K562 (cell line): ENCODE measurements at regions not wholly inside any gene's neighbourhood (a gene's known extent, or its start where the extent isn't known, plus 50 kb on each side); places are given as distances from the start of the nearest gene placed in this dataset.

Experiments
- ATAC-seq: fragments of 200-7000 bp; cut with Tn5 transposase; 3 replicates; pipeline ENCODE4 v1.9.1; 2020; ENCODE audit warnings: moderate library complexity
- BruUV-seq: library from RNA; stranded (reverse); fragments of 400-500 nt; replicated peaks from 2 replicates; lab custom pipeline; 2021; lab: Mats Ljungman, UMichigan
- CTCF ChIA-PET: fragments of 300-600 bp; formaldehyde crosslinking; extraction: SDS; loops from one replicate; lab custom pipeline; 2021; ENCODE audit warnings: low intra/inter-chr PET ratio; lab: Yijun Ruan, JAX
- POLR2A ChIA-PET: fragments of 300-600, 350-650 bp; sonication (Branson Sonifier 250); formaldehyde crosslinking; extraction: SDS; loops from one replicate; lab custom pipeline; 2021; ENCODE audit warnings: antibody characterized with exemption, inconsistent platforms; lab: Yijun Ruan, JAX
- DNase-seq, 4 experiments: peaks; one replicate each; pipeline versions ENCODE4 v3.0.0 to v3.0.0-alpha.2; 2011 to 2018; ENCODE audit warnings: low spot score in 3 of 4, mixed read lengths in 3 of 4; ENCODE audit errors: extremely low read depth in 1 of 4
- FAIRE-seq: peaks from 2 replicates; lab custom pipeline; 2011; peaks lifted over from hg19 to GRCh38; lab: Jason Lieb, UNC
- H2AFZ ChIP-seq: 2 replicates; pipeline ENCODE4 v1.6.0; 2011; ENCODE audit warnings: low read depth, low read length, control low read depth, inconsistent platforms
- H3K27ac ChIP-seq: fragments of 200-600 bp; 3 replicates; pipeline ENCODE4 v1.8.0; 2011; ENCODE audit warnings: low read depth, mild to moderate bottlenecking, control low read depth, inconsistent platforms, low read length, moderate library complexity, mixed read lengths; ENCODE audit errors: extremely low read depth
- H3K27me3 ChIP-seq, 2 experiments: fragments of 300-600 bp in 1 of 2; 2 replicates in 1 of 2; 3 replicates in 1 of 2; pipeline versions ENCODE4 v1.6.0 to v1.8.0; 2011; ENCODE audit warnings: inconsistent platforms in 2 of 2, low read length in 2 of 2, mild to moderate bottlenecking in 1 of 2, mixed read lengths in 1 of 2, moderate library complexity in 1 of 2; ENCODE audit not compliant: control insufficient read depth in 2 of 2, insufficient read depth in 2 of 2
- H3K36me3 ChIP-seq: fragments of 300-600 bp; 3 replicates; pipeline ENCODE4 v1.8.0; 2011; ENCODE audit warnings: mild to moderate bottlenecking, low read length, inconsistent platforms; ENCODE audit not compliant: control insufficient read depth, insufficient read depth
- H3K4me1 ChIP-seq, 2 experiments: fragments of 200-600 bp in 1 of 2; replicated peaks in 1 of 2; 2 replicates in 1 of 2; 3 replicates in 1 of 2; pipeline versions ENCODE4 v1.5.1 to v1.8.0; 2011; ENCODE audit warnings: inconsistent platforms in 2 of 2, low read length in 2 of 2, mild to moderate bottlenecking in 1 of 2, mixed read lengths in 1 of 2, moderate library complexity in 1 of 2; ENCODE audit not compliant: control insufficient read depth in 2 of 2, insufficient read depth in 2 of 2
- H3K4me2 ChIP-seq: 2 replicates; pipeline ENCODE4 v1.6.1; 2011; ENCODE audit warnings: low read length, control low read depth, inconsistent platforms, mixed read lengths; ENCODE audit not compliant: insufficient read depth
- H3K4me3 ChIP-seq: fragments of 200-600 bp; sonication (generic), shearing (Covaris generic); 2 replicates; pipeline ENCODE4 v1.5.1; 2016; ENCODE audit warnings: control low read depth, inconsistent platforms
- H3K79me2 ChIP-seq: fragments of 200-600 bp; 3 replicates; pipeline ENCODE4 v1.8.0; 2011; ENCODE audit warnings: low read length, inconsistent platforms; ENCODE audit not compliant: control insufficient read depth, insufficient read depth
- H3K9ac ChIP-seq, 2 experiments: 2 replicates each; pipeline versions ENCODE4 v1.6.0 to v1.6.1; 2011; ENCODE audit warnings: low read depth in 2 of 2, low read length in 2 of 2, control low read depth in 1 of 2, inconsistent platforms in 1 of 2, mild to moderate bottlenecking in 1 of 2, mixed read lengths in 1 of 2; ENCODE audit not compliant: insufficient read depth in 1 of 2
- H3K9me1 ChIP-seq: one replicate; pipeline ENCODE4 v1.6.0; 2011; ENCODE audit warnings: inconsistent platforms, mild to moderate bottlenecking, low read length, moderate library complexity; ENCODE audit not compliant: control insufficient read depth, insufficient read depth
- H3K9me3 ChIP-seq: replicated peaks from 2 replicates; pipeline ENCODE4 v1.5.1; 2011; ENCODE audit warnings: low read depth, low read length, inconsistent platforms; ENCODE audit not compliant: control insufficient read depth, insufficient read depth
- H4K20me1 ChIP-seq: replicated peaks from 2 replicates; pipeline ENCODE4 v1.6.1; 2011; ENCODE audit warnings: low read length, inconsistent platforms, mixed read lengths; ENCODE audit not compliant: control insufficient read depth, insufficient read depth
- CAMTA2 ChIP-seq: fragments of 250-450 bp; sonication (Bioruptor Pico); conservative IDR thresholded peaks from 2 replicates; pipeline ENCODE4 v1.5.1; 2022
- DDX20 ChIP-seq: fragments of 450-650 bp; IDR thresholded peaks from 2 replicates; pipeline ENCODE4 v1.6.1; 2016; ENCODE audit warnings: missing genetic modification characterization, low read depth, mild to moderate bottlenecking, missing compliant biosample characterization, moderate library complexity
- ELF2 ChIP-seq: fragments of 250-450 bp; sonication (Bioruptor Pico); IDR thresholded peaks from 2 replicates; pipeline ENCODE4 v1.5.0; 2021; ENCODE audit warnings: mild to moderate bottlenecking
- KAT2B ChIP-seq: IDR thresholded peaks from one replicate; pipeline ENCODE4 v1.6.1; 2012; ENCODE audit warnings: low read depth, mild to moderate bottlenecking, control low read depth, inconsistent platforms, low read length, moderate library complexity
- LCOR ChIP-seq: sonication (generic); formaldehyde crosslinking; IDR thresholded peaks from 2 replicates; pipeline ENCODE4 v1.8.0; 2022; ENCODE audit warnings: mild to moderate bottlenecking, missing genetic modification reagents
- PHF20 ChIP-seq: fragments of 450-650 bp; IDR thresholded peaks from 2 replicates; pipeline ENCODE4 v1.6.1; 2018; ENCODE audit not compliant: partially characterized antibody
- SUPT5H ChIP-seq: fragments of 450-650 bp; IDR thresholded peaks from 2 replicates; pipeline ENCODE4 v1.6.1; 2016
- ZNF384 ChIP-seq: IDR thresholded peaks from 2 replicates; pipeline ENCODE4 v1.6.1; 2012; ENCODE audit warnings: low read depth, low read length, improper control_type of control experiment
- ZNF408 ChIP-seq: fragments of 250-450 bp; sonication (Bioruptor Pico); IDR thresholded peaks from 2 replicates; pipeline ENCODE4 v1.4.0; 2020; ENCODE audit warnings: low read depth, mild to moderate bottlenecking, moderate library complexity
- ZNF507 ChIP-seq: conservative IDR thresholded peaks from 2 replicates; pipeline ENCODE4 v1.6.1; 2017; ENCODE audit warnings: missing genetic modification characterization, missing compliant biosample characterization
- ZNF551 ChIP-seq: fragments of 250-450 bp; sonication (Bioruptor Pico); IDR thresholded peaks from 2 replicates; pipeline ENCODE4 v1.5.0; 2021; ENCODE audit warnings: mild to moderate bottlenecking, moderate library complexity
- WGBS: fragments of 100-300 bp; shearing (Covaris generic); methylation state at CpG from one replicate; pipeline ENCODE4 v1.1.6; 2016; ENCODE audit warnings: low coverage, mixed read lengths; ENCODE audit not compliant: insufficient coverage; ENCODE audit errors: missing lambda C conversion rate; 5-methylcytosine and 5-hydroxymethylcytosine counted together
- in situ Hi-C: fragments of 300-500 bp; cut with MboI; formaldehyde crosslinking; loops from 4 replicates; pipeline ENCODE4 v1.15.0; 2018; ENCODE audit warnings: inconsistent platforms, mixed read lengths
- intact Hi-C: fragments of 100-400 bp; cut with micrococcal nuclease; formaldehyde crosslinking; loops from 2 replicates; pipeline ENCODE4 v1.14.2; 2022
- TF ChIP-seq, protein P1 (sequence below): IDR thresholded peaks from 2 replicates; pipeline ENCODE4 v1.6.1; 2012; ENCODE audit warnings: low read depth, low read length, improper control_type of control experiment, borderline replicate concordance
- TF ChIP-seq, protein P2 (sequence below): sonication (generic); formaldehyde crosslinking; IDR thresholded peaks from 2 replicates; pipeline ENCODE4 v1.8.1; 2022; ENCODE audit warnings: missing genetic modification reagents
- TF ChIP-seq, protein P3 (sequence below): sonication (generic); formaldehyde crosslinking; IDR thresholded peaks from 2 replicates; pipeline ENCODE4 v1.8.0; 2022; ENCODE audit warnings: missing genetic modification reagents, mild to moderate bottlenecking, borderline replicate concordance
- TF ChIP-seq, protein P4 (sequence below): sonication (generic); formaldehyde crosslinking; IDR thresholded peaks from 2 replicates; pipeline ENCODE4 v1.8.0; 2022; ENCODE audit warnings: mild to moderate bottlenecking, missing genetic modification reagents

DNA sequence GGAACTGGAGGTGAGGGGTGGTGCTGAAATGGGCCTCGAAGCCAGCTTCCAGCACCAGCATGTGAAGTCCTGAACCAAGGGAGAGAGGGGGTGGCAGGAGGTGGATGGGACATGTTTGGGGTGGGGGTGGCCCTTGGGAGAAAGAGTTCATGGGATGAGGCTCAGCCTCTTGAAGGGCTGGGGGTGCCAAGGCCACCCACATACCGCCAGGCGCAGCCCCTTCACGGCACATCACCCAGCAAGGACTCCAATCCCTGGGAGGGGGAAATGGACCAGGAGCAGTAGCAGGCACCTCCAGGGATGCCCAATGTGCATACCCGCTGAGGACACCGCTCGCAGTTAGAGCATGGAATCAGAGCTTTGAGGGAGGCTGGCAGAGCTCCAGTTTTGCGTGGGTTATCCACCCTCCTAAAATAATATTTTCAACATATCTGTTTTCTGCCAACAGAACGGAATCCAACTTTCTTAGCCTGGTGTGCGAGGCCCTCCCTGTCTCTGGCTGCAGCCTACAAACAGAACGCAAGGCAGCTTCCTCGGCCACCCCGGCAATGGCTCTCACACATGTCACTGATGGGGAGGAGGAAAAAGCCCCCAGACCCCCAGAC is 140.5 kb upstream of the VSTM2B start (continued):
- TF ChIP-seq, protein P1, sequence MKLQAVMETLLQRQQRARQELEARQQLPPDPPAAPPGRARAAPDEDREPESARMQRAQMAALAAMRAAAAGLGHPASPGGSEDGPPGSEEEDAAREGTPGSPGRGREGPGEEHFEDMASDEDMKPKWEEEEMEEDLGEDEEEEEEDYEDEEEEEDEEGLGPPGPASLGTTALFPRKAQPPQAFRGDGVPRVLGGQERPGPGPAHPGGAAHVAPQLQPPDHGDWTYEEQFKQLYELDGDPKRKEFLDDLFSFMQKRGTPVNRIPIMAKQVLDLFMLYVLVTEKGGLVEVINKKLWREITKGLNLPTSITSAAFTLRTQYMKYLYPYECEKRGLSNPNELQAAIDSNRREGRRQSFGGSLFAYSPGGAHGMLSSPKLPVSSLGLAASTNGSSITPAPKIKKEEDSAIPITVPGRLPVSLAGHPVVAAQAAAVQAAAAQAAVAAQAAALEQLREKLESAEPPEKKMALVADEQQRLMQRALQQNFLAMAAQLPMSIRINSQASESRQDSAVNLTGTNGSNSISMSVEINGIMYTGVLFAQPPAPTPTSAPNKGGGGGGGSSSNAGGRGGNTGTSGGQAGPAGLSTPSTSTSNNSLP: no peak
- TF ChIP-seq ZNF408 (CRISPR knock-in tag) (no peak), SUPT5H (no peak)
- TF ChIP-seq, all 486 proteins: peak for 0

DNA sequence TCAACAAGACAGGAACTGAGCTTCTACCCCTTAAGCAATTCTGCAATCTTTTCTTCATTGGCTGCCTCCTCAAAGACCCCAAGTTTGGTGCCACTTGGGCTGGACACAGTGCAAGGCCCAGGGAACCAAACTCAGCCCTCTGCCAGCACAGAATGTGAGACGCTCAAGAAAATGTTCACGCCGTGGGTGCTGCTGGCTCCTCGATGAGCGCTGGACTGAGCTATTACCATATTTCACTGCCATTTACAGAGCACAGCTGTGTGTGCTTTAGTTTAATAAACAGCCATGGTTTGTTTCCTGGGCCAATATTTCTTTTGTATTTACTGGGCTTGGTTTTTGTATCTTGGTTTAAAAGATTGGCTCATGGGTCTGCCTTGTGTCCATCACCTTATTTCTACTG is 138.8 kb upstream of the VSTM2B start:
- intact Hi-C loops: no loop called here

More for the DNA sequence above, 138.8 kb upstream of the VSTM2B start:
- Histone ChIP-seq H3K36me3 (no peaks in the 10 kb centered on the region), H3K4me3 (no peak overlapping the region), H3K4me2 (no peak overlapping the region), H3K4me1 (no peaks in the 10 kb centered on the region), H2AFZ (no peak overlapping the region), H3K79me2 (no peaks in the 10 kb centered on the region), H3K27me3 (peaks cover 0 to 12% of the 10 kb centered on the region in 2 experiments; a peak in 2 of 5 replicates), H3K27ac (no peak overlapping the region), H4K20me1 (no peaks in the 10 kb centered on the region), H3K9me1 (no peaks in the 10 kb centered on the region), H3K9ac (no peak overlapping the region), H3K9me3 (no peaks in the 10 kb centered on the region)
- WGBS: 0% methylated on average over 5 of the region's 5 CpGs
- TF ChIP-seq ELF2 (CRISPR knock-in tag): no peak
- no peak for TF ChIP-seq DDX20 (tag)
- TF ChIP-seq, protein P2, sequence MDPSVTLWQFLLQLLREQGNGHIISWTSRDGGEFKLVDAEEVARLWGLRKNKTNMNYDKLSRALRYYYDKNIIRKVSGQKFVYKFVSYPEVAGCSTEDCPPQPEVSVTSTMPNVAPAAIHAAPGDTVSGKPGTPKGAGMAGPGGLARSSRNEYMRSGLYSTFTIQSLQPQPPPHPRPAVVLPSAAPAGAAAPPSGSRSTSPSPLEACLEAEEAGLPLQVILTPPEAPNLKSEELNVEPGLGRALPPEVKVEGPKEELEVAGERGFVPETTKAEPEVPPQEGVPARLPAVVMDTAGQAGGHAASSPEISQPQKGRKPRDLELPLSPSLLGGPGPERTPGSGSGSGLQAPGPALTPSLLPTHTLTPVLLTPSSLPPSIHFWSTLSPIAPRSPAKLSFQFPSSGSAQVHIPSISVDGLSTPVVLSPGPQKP (CRISPR knock-in tag): no peak
- TF ChIP-seq, protein P3, sequence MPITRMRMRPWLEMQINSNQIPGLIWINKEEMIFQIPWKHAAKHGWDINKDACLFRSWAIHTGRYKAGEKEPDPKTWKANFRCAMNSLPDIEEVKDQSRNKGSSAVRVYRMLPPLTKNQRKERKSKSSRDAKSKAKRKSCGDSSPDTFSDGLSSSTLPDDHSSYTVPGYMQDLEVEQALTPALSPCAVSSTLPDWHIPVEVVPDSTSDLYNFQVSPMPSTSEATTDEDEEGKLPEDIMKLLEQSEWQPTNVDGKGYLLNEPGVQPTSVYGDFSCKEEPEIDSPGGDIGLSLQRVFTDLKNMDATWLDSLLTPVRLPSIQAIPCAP: no peak
- TF ChIP-seq ZNF384: no peak
- no peak for TF ChIP-seq CAMTA2 (CRISPR knock-in tag)
- TF ChIP-seq ZNF551 (CRISPR knock-in tag): no peak
- TF ChIP-seq ZNF507 (tag): no peak
- TF ChIP-seq, protein P4, sequence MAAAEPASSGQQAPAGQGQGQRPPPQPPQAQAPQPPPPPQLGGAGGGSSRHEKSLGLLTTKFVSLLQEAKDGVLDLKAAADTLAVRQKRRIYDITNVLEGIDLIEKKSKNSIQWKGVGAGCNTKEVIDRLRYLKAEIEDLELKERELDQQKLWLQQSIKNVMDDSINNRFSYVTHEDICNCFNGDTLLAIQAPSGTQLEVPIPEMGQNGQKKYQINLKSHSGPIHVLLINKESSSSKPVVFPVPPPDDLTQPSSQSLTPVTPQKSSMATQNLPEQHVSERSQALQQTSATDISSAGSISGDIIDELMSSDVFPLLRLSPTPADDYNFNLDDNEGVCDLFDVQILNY: no peak
- TF ChIP-seq PHF20: no peak
- TF ChIP-seq KAT2B: no peak
- TF ChIP-seq LCOR (CRISPR knock-in tag): no peak
- CTCF ChIA-PET: no interaction called here
- DNase-seq (no peak), FAIRE-seq (no peak), ATAC-seq (no peak)
- BruUV-seq: no TSS peak
- in situ Hi-C loops: no loop called here
- POLR2A ChIA-PET: no interaction called here
